PC-9 (cell line): ENCODE measurements at regions not wholly inside any gene's neighbourhood (a gene's known extent, or its start where the extent isn't known, plus 50 kb on each side); places are given as distances from the start of the nearest gene placed in this dataset.

Source experiments
- BruUV-seq: library from RNA; stranded (reverse); fragments of 400-500 nt; replicated peaks from 2 replicates; lab custom pipeline; 2021; lab: Mats Ljungman, UMichigan
- CTCF ChIA-PET: fragments of 300-600 bp; sonication (Branson Sonifier 250); formaldehyde crosslinking; loops from one replicate; lab custom pipeline; 2022; ENCODE audit warnings: antibody characterized with exemption; lab: Charles Lee
- POLR2A ChIA-PET: fragments of 300-600 bp; sonication (Branson Sonifier 250); formaldehyde crosslinking; loops from one replicate; lab custom pipeline; 2022; ENCODE audit warnings: antibody characterized with exemption; ENCODE audit not compliant: unreplicated experiment; lab: Charles Lee
- DNase-seq, 2 experiments: peaks; one replicate each; pipeline versions ENCODE4 v3.0.0 to v3.0.0-alpha.2; 2015 to 2022; ENCODE audit warnings: mixed read lengths in 1 of 2
- H2AFZ ChIP-seq: fragments of 200-600 bp; sonication (generic); 2 replicates; pipeline ENCODE4 v1.8.1; 2017; ENCODE audit warnings: antibody characterized with exemption
- H3F3A ChIP-seq: fragments of 200-600 bp; sonication (generic); 2 replicates; pipeline ENCODE4 v1.8.1; 2017; ENCODE audit warnings: antibody characterized with exemption, mild to moderate bottlenecking, low read depth; ENCODE audit not compliant: insufficient read depth
- H3K27ac ChIP-seq: fragments of 200-600 bp; sonication (generic); 2 replicates; pipeline ENCODE4 v1.6.1; 2016; ENCODE audit warnings: mixed run types
- H3K27me3 ChIP-seq: fragments of 200-600 bp; sonication (generic); 2 replicates; pipeline ENCODE4 v1.6.1; 2016; ENCODE audit warnings: low read depth, mixed run types; ENCODE audit not compliant: insufficient read depth
- H3K36me3 ChIP-seq: fragments of 200-600 bp; sonication (generic); 2 replicates; pipeline ENCODE4 v1.6.1; 2016; ENCODE audit warnings: low read depth, mixed run types
- H3K4me1 ChIP-seq: fragments of 200-600 bp; sonication (generic); replicated peaks from 2 replicates; pipeline ENCODE4 v1.6.1; 2016; ENCODE audit warnings: mixed run types; ENCODE audit not compliant: insufficient read depth
- H3K4me2 ChIP-seq: fragments of 200-600 bp; sonication (generic); 2 replicates; pipeline ENCODE4 v1.6.1; 2017; ENCODE audit warnings: mixed run types
- H3K4me3 ChIP-seq: fragments of 200-600 bp; sonication (generic); 2 replicates; pipeline ENCODE4 v1.6.1; 2016; ENCODE audit warnings: mixed run types
- H3K79me2 ChIP-seq: fragments of 200-600 bp; sonication (generic); 2 replicates; pipeline ENCODE4 v1.6.1; 2017; ENCODE audit warnings: low read depth, mixed run types
- H3K9me2 ChIP-seq: fragments of 200-600 bp; sonication (generic); 2 replicates; pipeline ENCODE4 v1.8.1; 2017; ENCODE audit warnings: mild to moderate bottlenecking; ENCODE audit not compliant: insufficient read depth
- H3K9me3 ChIP-seq: fragments of 200-600 bp; sonication (generic); 2 replicates; pipeline ENCODE4 v1.8.1; 2016; ENCODE audit warnings: low read depth; ENCODE audit not compliant: insufficient read depth
- H4K20me1 ChIP-seq: fragments of 200-600 bp; sonication (generic); 2 replicates; pipeline ENCODE4 v1.8.1; 2017; ENCODE audit not compliant: insufficient read depth
- EZH2 ChIP-seq: fragments of 200-600 bp; sonication (generic); IDR thresholded peaks from 2 replicates; pipeline ENCODE4 v1.8.0; 2017; ENCODE audit warnings: antibody characterized with exemption, low read depth
- intact Hi-C: fragments of 100-400 bp; cut with micrococcal nuclease; formaldehyde crosslinking; loops from one replicate; pipeline ENCODE4 v1.10.0; 2022; ENCODE audit not compliant: unreplicated experiment
- TF ChIP-seq, protein P1 (sequence below): fragments of 200-600 bp; sonication (generic); conservative IDR thresholded peaks from 2 replicates; pipeline ENCODE4 v1.6.1; 2017; ENCODE audit warnings: mixed run types, antibody characterized with exemption, mild to moderate bottlenecking, moderate library complexity

DNA sequence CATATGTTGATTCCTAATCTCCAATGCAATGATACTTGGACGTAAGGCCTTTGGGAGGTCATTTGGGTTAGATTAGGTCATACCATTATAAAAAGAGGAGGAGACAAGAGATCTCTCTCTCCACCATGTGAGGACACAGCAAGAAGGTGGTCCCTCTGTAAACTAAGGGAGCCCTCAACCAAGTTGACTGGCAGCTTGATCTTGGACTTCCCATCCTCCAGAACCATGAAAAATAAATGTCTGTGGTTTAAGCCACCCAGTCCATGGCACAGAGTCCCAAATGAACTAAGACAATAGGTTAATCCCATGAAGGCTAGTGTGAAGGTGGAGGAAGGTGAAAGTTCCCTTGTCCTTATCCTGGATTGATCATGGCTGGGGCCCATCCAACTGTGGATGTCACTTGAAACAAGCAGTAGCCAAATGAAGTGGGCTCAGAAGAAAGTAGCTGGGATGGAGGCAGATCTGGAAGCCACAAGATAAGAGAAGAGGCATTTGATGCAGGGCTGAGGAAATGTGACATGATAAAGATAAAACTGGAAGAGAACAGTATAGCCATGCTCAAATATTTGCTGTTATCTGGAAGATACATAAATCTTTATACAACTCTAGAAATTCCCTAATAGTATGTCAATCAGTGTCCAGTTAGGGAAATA, 99.9 kb downstream of the BANF2 start:
- CTCF ChIA-PET: no interaction called here
- no peaks in the 10 kb centered on the region for H3F3A ChIP-seq
- intact Hi-C loops: no loop called here
- H3K36me3 ChIP-seq: no peaks in the 10 kb centered on the region
- no peaks in the 10 kb centered on the region for H3K9me3 ChIP-seq
- no peaks in the 10 kb centered on the region for H3K9me2 ChIP-seq
- no TSS peak for BruUV-seq
- no peak overlapping the region for H2AFZ ChIP-seq
- DNase-seq: no peak
- TF ChIP-seq EZH2: no peak
- TF ChIP-seq, protein P1, sequence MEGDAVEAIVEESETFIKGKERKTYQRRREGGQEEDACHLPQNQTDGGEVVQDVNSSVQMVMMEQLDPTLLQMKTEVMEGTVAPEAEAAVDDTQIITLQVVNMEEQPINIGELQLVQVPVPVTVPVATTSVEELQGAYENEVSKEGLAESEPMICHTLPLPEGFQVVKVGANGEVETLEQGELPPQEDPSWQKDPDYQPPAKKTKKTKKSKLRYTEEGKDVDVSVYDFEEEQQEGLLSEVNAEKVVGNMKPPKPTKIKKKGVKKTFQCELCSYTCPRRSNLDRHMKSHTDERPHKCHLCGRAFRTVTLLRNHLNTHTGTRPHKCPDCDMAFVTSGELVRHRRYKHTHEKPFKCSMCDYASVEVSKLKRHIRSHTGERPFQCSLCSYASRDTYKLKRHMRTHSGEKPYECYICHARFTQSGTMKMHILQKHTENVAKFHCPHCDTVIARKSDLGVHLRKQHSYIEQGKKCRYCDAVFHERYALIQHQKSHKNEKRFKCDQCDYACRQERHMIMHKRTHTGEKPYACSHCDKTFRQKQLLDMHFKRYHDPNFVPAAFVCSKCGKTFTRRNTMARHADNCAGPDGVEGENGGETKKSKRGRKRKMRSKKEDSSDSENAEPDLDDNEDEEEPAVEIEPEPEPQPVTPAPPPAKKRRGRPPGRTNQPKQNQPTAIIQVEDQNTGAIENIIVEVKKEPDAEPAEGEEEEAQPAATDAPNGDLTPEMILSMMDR: no peak
- no peak overlapping the region for H3K27ac ChIP-seq
- H3K4me3 ChIP-seq: no peak overlapping the region
- no peaks in the 10 kb centered on the region; the same call in 1 of the 2 replicates for H3K4me1 ChIP-seq
- H4K20me1 ChIP-seq: no peaks in the 10 kb centered on the region
- no peaks in the 10 kb centered on the region for H3K79me2 ChIP-seq
- H3K27me3 ChIP-seq: no peaks in the 10 kb centered on the region; the same call in 1 of the 2 replicates
- H3K4me2 ChIP-seq: no peak overlapping the region
- POLR2A ChIA-PET: no interaction called here

DNA sequence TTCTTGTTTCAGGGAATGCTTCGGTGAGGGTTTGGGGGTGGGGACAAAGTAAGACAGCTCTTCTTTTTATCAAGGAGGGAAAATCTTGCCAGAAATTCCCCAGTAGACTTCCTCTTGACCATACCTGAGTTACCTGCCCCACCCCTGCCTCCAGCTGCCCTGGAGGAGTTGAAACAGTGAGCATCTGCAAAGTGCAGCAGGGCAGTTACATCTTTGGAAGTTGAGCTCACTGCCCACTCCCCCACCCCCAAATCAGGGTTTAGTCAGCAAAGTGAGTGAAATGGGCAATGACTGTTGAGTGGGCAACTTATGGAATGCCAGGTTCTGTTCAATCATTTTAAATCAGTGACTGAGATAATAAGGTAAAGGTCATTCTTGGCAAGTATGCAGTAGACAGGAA, 98.8 kb downstream of the BANF2 start:
- Histone ChIP-seq H3K4me1 (no peaks in the 10 kb centered on the region; the same call in 1 of the 2 replicates), H4K20me1 (no peaks in the 10 kb centered on the region), H3K79me2 (no peaks in the 10 kb centered on the region), H3K9me3 (no peaks in the 10 kb centered on the region), H3K27ac (no peak overlapping the region), H2AFZ (no peak overlapping the region), H3K9me2 (no peaks in the 10 kb centered on the region), H3K27me3 (no peaks in the 10 kb centered on the region; the same call in 1 of the 2 replicates), H3K4me3 (no peak overlapping the region), H3K36me3 (no peaks in the 10 kb centered on the region), H3F3A (no peaks in the 10 kb centered on the region), H3K4me2 (no peak overlapping the region)
- no TSS peak for BruUV-seq
- CTCF ChIA-PET: interaction anchor here (1.2 kb wide), 1 partner anchor 11 kb away, joined by 3 read pairs; no protein-coding TSS in a partner anchor
- intact Hi-C loops: no loop called here
- POLR2A ChIA-PET: interaction anchor here (0.6 to 0.9 kb wide), 2 partner anchors 12 to 14 kb away, joined by 4 to 5 read pairs; no protein-coding TSS in a partner anchor
- peak in 1 of 2 experiments; percentile 19 for DNase-seq
- TF ChIP-seq, protein P1: no peak
- no peak for TF ChIP-seq EZH2

DNA sequence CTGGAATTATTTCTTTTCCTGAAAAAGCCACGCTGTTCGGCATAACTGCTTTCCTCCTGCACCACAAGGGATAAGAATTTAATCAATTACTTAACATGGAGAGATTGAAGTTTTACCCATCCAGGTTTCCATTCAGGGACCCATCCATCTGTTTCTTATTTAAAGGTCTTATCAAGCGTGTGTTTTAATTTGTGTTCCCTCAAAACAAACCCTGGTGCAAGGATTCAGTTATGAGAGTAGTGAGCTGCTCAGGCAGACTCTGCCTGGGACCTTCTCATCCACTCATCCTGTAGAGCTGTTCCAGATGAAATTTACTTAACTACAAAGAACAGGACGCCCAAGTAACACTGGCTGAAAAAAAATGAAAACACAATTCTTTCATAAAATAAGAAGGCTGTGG, 97.8 kb downstream of the BANF2 start:
- intact Hi-C loops: no loop called here
- Histone ChIP-seq H3K4me1 (no peaks in the 10 kb centered on the region; the same call in 1 of the 2 replicates), H2AFZ (no peak overlapping the region), H3F3A (no peaks in the 10 kb centered on the region), H3K27ac (no peak overlapping the region), H3K79me2 (no peaks in the 10 kb centered on the region), H3K9me2 (no peaks in the 10 kb centered on the region), H3K9me3 (no peaks in the 10 kb centered on the region), H3K27me3 (no peaks in the 10 kb centered on the region; the same call in 1 of the 2 replicates), H4K20me1 (no peaks in the 10 kb centered on the region), H3K4me2 (no peak overlapping the region), H3K36me3 (no peaks in the 10 kb centered on the region), H3K4me3 (no peak overlapping the region)
- no peak for TF ChIP-seq EZH2
- TF ChIP-seq, protein P1: no peak
- CTCF ChIA-PET: no interaction called here
- POLR2A ChIA-PET: interaction anchor here (0.6 kb wide), 2 partner anchors 48 to 185 kb away, joined by 3 to 4 read pairs; no protein-coding TSS in a partner anchor
- no TSS peak for BruUV-seq
- DNase-seq: no peak
